SK-N-SH (cell line): ENCODE measurements at regions not wholly inside any gene's neighbourhood (a gene's known extent, or its start where the extent isn't known, plus 50 kb on each side); places are given as distances from the start of the nearest gene placed in this dataset.
A peak's percentile ranks its signal among the peaks of the same experiment; 100 is the strongest.

ENCODE experiments used
- CTCF ChIA-PET: fragments of 300-600, 350-600 bp; formaldehyde crosslinking; extraction: SDS; loops from one replicate; lab custom pipeline; 2021; lab: Yijun Ruan, JAX
- POLR2A ChIA-PET: fragments of 350-600 bp; sonication (Branson Sonifier 250); formaldehyde crosslinking; extraction: SDS; loops from one replicate; lab custom pipeline; 2020; ENCODE audit warnings: antibody characterized with exemption, inconsistent platforms; lab: Yijun Ruan, JAX
- DNase-seq: peaks from one replicate; pipeline ENCODE4 v3.0.0; 2012
- H2AFZ ChIP-seq: fragments of 200-600 bp; sonication (generic); 2 replicates; pipeline ENCODE4 v1.8.1; 2016; ENCODE audit warnings: antibody characterized with exemption, mild to moderate bottlenecking, low read depth
- H3F3A ChIP-seq: fragments of 200-600 bp; sonication (generic); replicated peaks from 2 replicates; pipeline ENCODE3; 2016; ENCODE audit warnings: antibody characterized with exemption, mild to moderate bottlenecking; ENCODE audit not compliant: insufficient read depth
- H3K27ac ChIP-seq, 2 experiments: fragments of 200-500 bp in 1 of 2; fragments of 200-600 bp in 1 of 2; sonication (Bioruptor generic) in 1 of 2; sonication (generic), shearing (Covaris generic) in 1 of 2; 2 replicates each; pipeline versions ENCODE4 v1.5.1 to v1.6.1; 2014 to 2016; ENCODE audit warnings: low read depth in 2 of 2, inconsistent platforms in 1 of 2, low read length in 1 of 2, mild to moderate bottlenecking in 1 of 2, mixed read lengths in 1 of 2
- H3K27me3 ChIP-seq: fragments of 200-600 bp; sonication (generic), shearing (Covaris generic); 2 replicates; pipeline ENCODE4 v1.6.1; 2016; ENCODE audit warnings: mixed run types; ENCODE audit not compliant: insufficient read depth
- H3K36me3 ChIP-seq, 2 experiments: fragments of 200-500 bp in 1 of 2; fragments of 200-600 bp in 1 of 2; sonication (Bioruptor generic) in 1 of 2; sonication (generic) in 1 of 2; replicated peaks in 1 of 2; 2 replicates each; pipeline versions ENCODE3 to v1.5.1; 2014 to 2016; ENCODE audit warnings: low read length in 1 of 2, mild to moderate bottlenecking in 1 of 2; ENCODE audit not compliant: insufficient read depth in 2 of 2, control insufficient read depth in 1 of 2
- H3K4me1 ChIP-seq, 2 experiments: fragments of 200-500 bp in 1 of 2; fragments of 200-600 bp in 1 of 2; sonication (Bioruptor generic) in 1 of 2; sonication (generic), shearing (Covaris generic) in 1 of 2; 2 replicates each; pipeline versions ENCODE4 v1.5.1 to v1.6.1; 2014 to 2016; ENCODE audit warnings: low read depth in 1 of 2, low read length in 1 of 2, mixed run types in 1 of 2; ENCODE audit not compliant: insufficient read depth in 2 of 2, control insufficient read depth in 1 of 2
- H3K4me2 ChIP-seq: fragments of 200-600 bp; sonication (generic), shearing (Covaris generic); 2 replicates; pipeline ENCODE4 v1.6.1; 2017; ENCODE audit warnings: mixed run types
- H3K4me3 ChIP-seq, 2 experiments: fragments of 200-500 bp in 1 of 2; fragments of 200-600 bp in 1 of 2; sonication (Bioruptor generic) in 1 of 2; sonication (generic), shearing (Covaris generic) in 1 of 2; 2 replicates each; pipeline versions ENCODE4 v1.5.1 to v1.8.1; 2014 to 2016; ENCODE audit warnings: low read depth in 2 of 2, inconsistent platforms in 1 of 2, low read length in 1 of 2, mild to moderate bottlenecking in 1 of 2, mixed read lengths in 1 of 2, moderate library complexity in 1 of 2
- H3K79me2 ChIP-seq: fragments of 200-600 bp; sonication (generic); 2 replicates; pipeline ENCODE4 v1.8.1; 2017; ENCODE audit warnings: mild to moderate bottlenecking; ENCODE audit not compliant: insufficient read depth
- H3K9ac ChIP-seq: fragments of 200-600 bp; sonication (generic); 2 replicates; pipeline ENCODE4 v1.6.1; 2017; ENCODE audit warnings: mixed run types
- H3K9me2 ChIP-seq: fragments of 200-600 bp; sonication (generic); 2 replicates; pipeline ENCODE4 v1.6.1; 2017; ENCODE audit warnings: mixed run types
- H3K9me3 ChIP-seq: fragments of 200-600 bp; sonication (generic); 2 replicates; pipeline ENCODE4 v1.6.1; 2017; ENCODE audit warnings: mixed run types, mild to moderate bottlenecking, moderate library complexity
- H4K20me1 ChIP-seq: fragments of 200-600 bp; sonication (generic); 2 replicates; pipeline ENCODE4 v1.6.1; 2017; ENCODE audit warnings: mild to moderate bottlenecking, mixed run types; ENCODE audit not compliant: insufficient read depth
- CHD2 ChIP-seq: fragments of 150-350 bp; IDR thresholded peaks from 2 replicates; pipeline ENCODE4 v1.6.1; 2018; ENCODE audit warnings: low read length; ENCODE audit not compliant: partially characterized antibody
- ELF1 ChIP-seq: IDR thresholded peaks from 2 replicates; pipeline ENCODE4 v1.4.0; 2012
- EP300 ChIP-seq, 2 experiments: IDR thresholded peaks; 2 replicates each; pipeline versions ENCODE4 v1.4.0 to v1.6.1; 2012; ENCODE audit warnings: borderline replicate concordance in 1 of 2, low read depth in 1 of 2, low read length in 1 of 2
- EZH2phosphoT487 ChIP-seq: fragments of 200-600 bp; sonication (generic); IDR thresholded peaks from 2 replicates; pipeline ENCODE4 v1.6.1; 2017; ENCODE audit warnings: low read depth, mixed run types, mild to moderate bottlenecking, antibody characterized with exemption, moderate library complexity, borderline replicate concordance
- FOSL2 ChIP-seq: IDR thresholded peaks from 2 replicates; pipeline ENCODE4 v1.4.0; 2012; ENCODE audit warnings: low read depth, mild to moderate bottlenecking, moderate library complexity, borderline replicate concordance
- FOXJ3 ChIP-seq: sonication (generic); formaldehyde crosslinking; IDR thresholded peaks from 2 replicates; pipeline ENCODE4 v1.5.1; 2020; ENCODE audit warnings: mild to moderate bottlenecking, missing genetic modification reagents
- GATA2 ChIP-seq: sonication (generic); formaldehyde crosslinking; IDR thresholded peaks from 2 replicates; pipeline ENCODE4 v1.5.0; 2020; ENCODE audit warnings: mild to moderate bottlenecking, missing genetic modification reagents
- JUND ChIP-seq: IDR thresholded peaks from 2 replicates; pipeline ENCODE4 v1.4.0; 2012
- MEF2A ChIP-seq: IDR thresholded peaks from 2 replicates; pipeline ENCODE4 v1.4.0; 2012; ENCODE audit warnings: low read depth, borderline replicate concordance
- NFIC ChIP-seq: IDR thresholded peaks from 2 replicates; pipeline ENCODE4 v1.4.0; 2012; ENCODE audit warnings: borderline replicate concordance
- SMC3 ChIP-seq: IDR thresholded peaks from 2 replicates; pipeline ENCODE4 v1.6.1; 2012; ENCODE audit warnings: low read depth, low read length, improper control_type of control experiment
- TCF12 ChIP-seq: IDR thresholded peaks from 2 replicates; pipeline ENCODE4 v1.4.0; 2012
- TEAD4 ChIP-seq: IDR thresholded peaks from 2 replicates; pipeline ENCODE4 v1.4.0; 2012; ENCODE audit warnings: mild to moderate bottlenecking, borderline replicate concordance; ENCODE audit not compliant: insufficient read depth
- WGBS: methylation state at CpG from one replicate; pipeline ENCODE4 v1.1.6; 2017; ENCODE audit warnings: low lambda C conversion rate; 5-methylcytosine and 5-hydroxymethylcytosine counted together
- TF ChIP-seq, protein P1 (sequence below): IDR thresholded peaks from 2 replicates; pipeline ENCODE4 v1.4.0; 2012; ENCODE audit warnings: low read depth, borderline replicate concordance
- TF ChIP-seq, protein P2 (sequence below): IDR thresholded peaks from 2 replicates; pipeline ENCODE4; 2012
- TF ChIP-seq, protein P3 (sequence below): fragments of 150-350 bp; IDR thresholded peaks from 2 replicates; pipeline ENCODE4 v1.6.1; 2017; ENCODE audit warnings: antibody characterized with exemption, low read length, low read depth, borderline replicate concordance
- TF ChIP-seq, protein P4 (sequence below): IDR thresholded peaks from 2 replicates; pipeline ENCODE4 v1.4.0; 2012; ENCODE audit warnings: low read depth
- TF ChIP-seq, protein P5 (sequence below): IDR thresholded peaks from 2 replicates; pipeline ENCODE4 v1.6.1; 2012; ENCODE audit warnings: mild to moderate bottlenecking, low read depth, low read length, moderate library complexity

DNA sequence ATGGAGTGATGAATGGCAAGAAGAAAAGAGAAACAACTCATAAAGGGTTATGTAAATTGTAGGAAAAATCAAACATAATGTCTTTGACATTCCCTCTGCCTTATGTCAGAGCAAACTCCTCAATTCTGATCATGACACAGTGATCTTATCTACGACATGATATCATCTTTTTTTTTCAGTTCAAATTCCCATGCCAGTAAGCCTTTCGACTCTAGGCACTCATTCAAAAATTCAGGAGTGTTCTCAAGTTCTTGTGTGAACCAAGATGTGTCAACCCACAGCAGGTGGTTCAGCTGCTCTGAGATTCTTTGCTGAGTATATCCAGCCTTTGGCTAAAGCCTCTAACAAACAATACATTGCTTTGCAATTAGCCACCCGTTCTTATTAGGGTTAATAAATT, 97.1 kb upstream of the ESRRG start:
- peak; percentile 81 for TF ChIP-seq TCF12
- TF ChIP-seq, protein P1, sequence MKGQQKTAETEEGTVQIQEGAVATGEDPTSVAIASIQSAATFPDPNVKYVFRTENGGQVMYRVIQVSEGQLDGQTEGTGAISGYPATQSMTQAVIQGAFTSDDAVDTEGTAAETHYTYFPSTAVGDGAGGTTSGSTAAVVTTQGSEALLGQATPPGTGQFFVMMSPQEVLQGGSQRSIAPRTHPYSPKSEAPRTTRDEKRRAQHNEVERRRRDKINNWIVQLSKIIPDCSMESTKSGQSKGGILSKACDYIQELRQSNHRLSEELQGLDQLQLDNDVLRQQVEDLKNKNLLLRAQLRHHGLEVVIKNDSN, result no peak
- TF ChIP-seq FOXJ3 (CRISPR knock-in tag), result no peak
- peak in 1 of 2 experiments; percentile 32; a peak in 1 of 4 replicates for TF ChIP-seq EP300 (IDR thresholded peaks at IDR 0.05; ENCODE audit: borderline replicate concordance in 1 of 2, low read depth in 1 of 2, low read length in 1 of 2)
- TF ChIP-seq, protein P2, sequence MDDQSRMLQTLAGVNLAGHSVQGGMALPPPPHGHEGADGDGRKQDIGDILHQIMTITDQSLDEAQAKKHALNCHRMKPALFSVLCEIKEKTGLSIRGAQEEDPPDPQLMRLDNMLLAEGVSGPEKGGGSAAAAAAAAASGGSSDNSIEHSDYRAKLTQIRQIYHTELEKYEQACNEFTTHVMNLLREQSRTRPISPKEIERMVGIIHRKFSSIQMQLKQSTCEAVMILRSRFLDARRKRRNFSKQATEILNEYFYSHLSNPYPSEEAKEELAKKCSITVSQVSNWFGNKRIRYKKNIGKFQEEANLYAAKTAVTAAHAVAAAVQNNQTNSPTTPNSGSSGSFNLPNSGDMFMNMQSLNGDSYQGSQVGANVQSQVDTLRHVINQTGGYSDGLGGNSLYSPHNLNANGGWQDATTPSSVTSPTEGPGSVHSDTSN, result peak; percentile 69
- no peak for TF ChIP-seq ELF1
- TF ChIP-seq JUND, result peak; percentile 38; the same call in 1 of the 2 replicates
- TF ChIP-seq NFIC, result peak; percentile 30; the same call in 1 of the 2 replicates
- no peak for TF ChIP-seq SMC3
- TF ChIP-seq GATA2 (CRISPR knock-in tag), result no peak
- Histone ChIP-seq H3K79me2 (no peaks in the 10 kb centered on the region), H3K9ac (no peak overlapping the region), H3K27ac (no peak overlapping the region; a peak in 1 of 4 replicates), H3K9me3 (no peaks in the 10 kb centered on the region), H4K20me1 (no peaks in the 10 kb centered on the region), H3K36me3 (no peaks in the 10 kb centered on the region), H3K4me2 (no peak overlapping the region), H3K4me1 (peaks cover 0 to 5% of the 10 kb centered on the region in 2 experiments; a peak in 2 of 4 replicates), H3K4me3 (no peak overlapping the region), H3F3A (no peaks in the 10 kb centered on the region), H3K27me3 (no peaks in the 10 kb centered on the region), H3K9me2 (no peaks in the 10 kb centered on the region), H2AFZ (no peak overlapping the region)
- DNase-seq, result no peak
- 17% methylated on average over 3 of the region's 3 CpGs for WGBS
- ChIA-PET POLR2A (no interaction called here), CTCF (no interaction called here)

DNA sequence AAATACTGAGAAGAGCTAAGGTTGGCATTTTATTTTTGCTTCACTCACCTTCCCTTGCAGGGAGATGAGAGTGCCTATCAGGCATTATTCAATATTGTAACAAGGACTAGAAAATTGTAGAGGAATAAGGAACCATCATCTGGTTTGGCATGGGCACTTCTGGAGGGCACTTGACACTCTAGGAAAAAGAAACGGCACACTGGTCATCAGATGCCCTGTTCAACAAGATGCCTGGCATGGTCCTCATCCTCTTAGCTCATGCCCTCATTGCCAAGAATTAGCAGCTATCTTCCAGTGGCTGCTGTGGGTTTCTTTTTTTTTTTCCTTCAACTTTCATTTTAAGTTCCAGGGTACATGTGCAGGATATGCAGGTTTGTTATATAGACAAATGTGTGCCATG, 95.1 kb upstream of the ESRRG start:
- no peak overlapping the region for H3K4me3 ChIP-seq
- TF ChIP-seq EZH2phosphoT487, result no peak
- TF ChIP-seq FOSL2, result no peak
- TF ChIP-seq, protein P3, sequence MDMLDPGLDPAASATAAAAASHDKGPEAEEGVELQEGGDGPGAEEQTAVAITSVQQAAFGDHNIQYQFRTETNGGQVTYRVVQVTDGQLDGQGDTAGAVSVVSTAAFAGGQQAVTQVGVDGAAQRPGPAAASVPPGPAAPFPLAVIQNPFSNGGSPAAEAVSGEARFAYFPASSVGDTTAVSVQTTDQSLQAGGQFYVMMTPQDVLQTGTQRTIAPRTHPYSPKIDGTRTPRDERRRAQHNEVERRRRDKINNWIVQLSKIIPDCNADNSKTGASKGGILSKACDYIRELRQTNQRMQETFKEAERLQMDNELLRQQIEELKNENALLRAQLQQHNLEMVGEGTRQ, result no peak
- TF ChIP-seq, protein P4, sequence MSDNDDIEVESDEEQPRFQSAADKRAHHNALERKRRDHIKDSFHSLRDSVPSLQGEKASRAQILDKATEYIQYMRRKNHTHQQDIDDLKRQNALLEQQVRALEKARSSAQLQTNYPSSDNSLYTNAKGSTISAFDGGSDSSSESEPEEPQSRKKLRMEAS, result no peak
- no peak for TF ChIP-seq TEAD4
- TF ChIP-seq CHD2, result no peak
- TF ChIP-seq MEF2A, result no peak
- TF ChIP-seq, protein P5, sequence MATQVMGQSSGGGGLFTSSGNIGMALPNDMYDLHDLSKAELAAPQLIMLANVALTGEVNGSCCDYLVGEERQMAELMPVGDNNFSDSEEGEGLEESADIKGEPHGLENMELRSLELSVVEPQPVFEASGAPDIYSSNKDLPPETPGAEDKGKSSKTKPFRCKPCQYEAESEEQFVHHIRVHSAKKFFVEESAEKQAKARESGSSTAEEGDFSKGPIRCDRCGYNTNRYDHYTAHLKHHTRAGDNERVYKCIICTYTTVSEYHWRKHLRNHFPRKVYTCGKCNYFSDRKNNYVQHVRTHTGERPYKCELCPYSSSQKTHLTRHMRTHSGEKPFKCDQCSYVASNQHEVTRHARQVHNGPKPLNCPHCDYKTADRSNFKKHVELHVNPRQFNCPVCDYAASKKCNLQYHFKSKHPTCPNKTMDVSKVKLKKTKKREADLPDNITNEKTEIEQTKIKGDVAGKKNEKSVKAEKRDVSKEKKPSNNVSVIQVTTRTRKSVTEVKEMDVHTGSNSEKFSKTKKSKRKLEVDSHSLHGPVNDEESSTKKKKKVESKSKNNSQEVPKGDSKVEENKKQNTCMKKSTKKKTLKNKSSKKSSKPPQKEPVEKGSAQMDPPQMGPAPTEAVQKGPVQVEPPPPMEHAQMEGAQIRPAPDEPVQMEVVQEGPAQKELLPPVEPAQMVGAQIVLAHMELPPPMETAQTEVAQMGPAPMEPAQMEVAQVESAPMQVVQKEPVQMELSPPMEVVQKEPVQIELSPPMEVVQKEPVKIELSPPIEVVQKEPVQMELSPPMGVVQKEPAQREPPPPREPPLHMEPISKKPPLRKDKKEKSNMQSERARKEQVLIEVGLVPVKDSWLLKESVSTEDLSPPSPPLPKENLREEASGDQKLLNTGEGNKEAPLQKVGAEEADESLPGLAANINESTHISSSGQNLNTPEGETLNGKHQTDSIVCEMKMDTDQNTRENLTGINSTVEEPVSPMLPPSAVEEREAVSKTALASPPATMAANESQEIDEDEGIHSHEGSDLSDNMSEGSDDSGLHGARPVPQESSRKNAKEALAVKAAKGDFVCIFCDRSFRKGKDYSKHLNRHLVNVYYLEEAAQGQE, result no peak
- TF ChIP-seq TCF12, result no peak
- no peak for TF ChIP-seq NFIC
- TF ChIP-seq FOXJ3 (CRISPR knock-in tag), result no peak
- TF ChIP-seq, protein P2, result no peak
- TF ChIP-seq SMC3, result no peak
- 55% methylated on average over 1 of the region's 1 CpG for WGBS

More for the DNA sequence above, 95.1 kb upstream of the ESRRG start:
- Histone ChIP-seq H3K9me2 (no peaks in the 10 kb centered on the region), H2AFZ (no peak overlapping the region), H3K9ac (no peak overlapping the region), H3K9me3 (no peaks in the 10 kb centered on the region), H4K20me1 (no peaks in the 10 kb centered on the region), H3F3A (no peaks in the 10 kb centered on the region), H3K4me1 (peaks cover 0 to 11% of the 10 kb centered on the region in 2 experiments; a peak in 2 of 4 replicates), H3K4me2 (no peak overlapping the region), H3K27me3 (no peaks in the 10 kb centered on the region), H3K36me3 (no peaks in the 10 kb centered on the region), H3K27ac (no peak overlapping the region), H3K79me2 (no peaks in the 10 kb centered on the region)
- CTCF ChIA-PET, result no interaction called here
- DNase-seq, result no peak
- POLR2A ChIA-PET, result no interaction called here
